ENCODE measurements at regions not wholly inside any gene's neighbourhood (a gene's known extent, or its start where the extent isn't known, plus 50 kb on each side); places are given as distances from the start of the nearest gene placed in this dataset.

DNA sequence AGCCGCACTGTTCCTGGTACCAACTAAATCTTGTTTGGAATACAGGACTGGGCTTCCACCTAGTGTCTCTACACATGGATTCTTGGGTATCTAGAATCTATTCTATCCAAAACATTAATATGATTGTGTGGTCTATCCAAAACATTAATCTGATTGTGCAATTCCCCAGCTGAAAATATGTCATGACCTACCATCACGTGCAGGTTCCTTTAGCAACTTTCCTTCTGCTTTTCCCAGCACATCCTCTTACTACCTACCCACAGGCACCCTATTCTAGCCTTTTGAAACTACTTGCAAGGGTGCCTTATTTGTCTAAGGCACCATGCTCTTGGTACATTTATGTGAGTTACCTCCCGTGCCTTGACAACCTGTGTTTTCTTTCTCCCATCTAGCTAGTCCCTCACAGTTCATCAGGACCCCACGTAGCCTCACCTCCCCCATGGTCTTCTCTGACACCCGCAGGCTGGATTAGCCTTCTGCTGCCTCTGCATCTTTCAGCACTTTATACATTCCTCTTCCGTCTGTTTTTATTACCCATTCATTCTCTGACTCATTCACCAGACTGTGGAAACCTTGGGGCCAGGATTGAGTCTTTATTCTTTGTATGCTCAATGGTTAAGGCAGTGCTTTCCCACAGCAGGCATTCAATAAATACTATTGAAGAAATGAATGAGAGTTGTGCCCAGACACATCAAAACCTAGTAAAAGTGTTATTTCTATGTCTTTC, 88.8 kb upstream of the FAM9B start:
- no peak overlapping the region for H3K4me2 ChIP-seq (ENCODE audit: low read depth, low read length, poor library complexity, severe bottlenecking)
- no peaks in the 10 kb centered on the region for H3K36me3 ChIP-seq (ENCODE audit: insufficient read depth, low read length)

DNA sequence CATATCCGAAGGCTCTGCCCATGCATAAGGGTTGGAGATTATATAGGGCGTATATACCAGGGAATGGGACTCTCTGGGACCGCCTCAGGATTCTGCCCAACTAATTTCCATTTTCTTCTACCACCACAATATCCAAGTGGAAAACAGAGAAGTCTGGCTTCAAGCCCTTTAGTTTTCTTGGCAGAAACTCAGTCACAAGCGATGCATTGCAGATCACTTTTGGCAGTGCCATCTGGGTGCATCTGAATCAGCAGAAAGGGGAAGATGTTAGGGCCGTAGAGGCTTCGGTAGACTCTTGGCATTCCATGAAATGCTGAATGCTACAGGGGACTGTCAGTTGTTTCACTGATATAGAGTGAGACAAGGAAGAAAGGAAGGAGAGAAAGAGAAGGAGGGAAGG, 94.1 kb upstream of the FAM9B start:
- H3K9me3 ChIP-seq (ENCODE audit: insufficient read depth, low read depth, low read length): no peaks in the 10 kb centered on the region
- no peaks in the 10 kb centered on the region for H3K79me2 ChIP-seq (ENCODE audit: insufficient read depth, low read length)
- H3K27me3 ChIP-seq (ENCODE audit: insufficient read depth, low read length, poor library complexity, severe bottlenecking): no peaks in the 10 kb centered on the region
- no peaks in the 10 kb centered on the region for H3K36me3 ChIP-seq (ENCODE audit: insufficient read depth, low read length)
- no peak overlapping the region for H3K4me3 ChIP-seq (ENCODE audit: low read length, poor library complexity, severe bottlenecking)
- no peak overlapping the region for H3K9ac ChIP-seq (ENCODE audit: low read depth, low read length, poor library complexity, severe bottlenecking)
- no peak overlapping the region for H2AFZ ChIP-seq (ENCODE audit: low read length)
- H3K9me2 ChIP-seq (replicated peaks; ENCODE audit: low read depth, low read length): no peaks in the 10 kb centered on the region
- H3F3A ChIP-seq (ENCODE audit: low read depth): no peaks in the 10 kb centered on the region
- no peak for TF ChIP-seq EZH2phosphoT487 (IDR thresholded peaks at IDR 0.05; ENCODE audit: borderline replicate concordance)
- TF ChIP-seq, protein P1, sequence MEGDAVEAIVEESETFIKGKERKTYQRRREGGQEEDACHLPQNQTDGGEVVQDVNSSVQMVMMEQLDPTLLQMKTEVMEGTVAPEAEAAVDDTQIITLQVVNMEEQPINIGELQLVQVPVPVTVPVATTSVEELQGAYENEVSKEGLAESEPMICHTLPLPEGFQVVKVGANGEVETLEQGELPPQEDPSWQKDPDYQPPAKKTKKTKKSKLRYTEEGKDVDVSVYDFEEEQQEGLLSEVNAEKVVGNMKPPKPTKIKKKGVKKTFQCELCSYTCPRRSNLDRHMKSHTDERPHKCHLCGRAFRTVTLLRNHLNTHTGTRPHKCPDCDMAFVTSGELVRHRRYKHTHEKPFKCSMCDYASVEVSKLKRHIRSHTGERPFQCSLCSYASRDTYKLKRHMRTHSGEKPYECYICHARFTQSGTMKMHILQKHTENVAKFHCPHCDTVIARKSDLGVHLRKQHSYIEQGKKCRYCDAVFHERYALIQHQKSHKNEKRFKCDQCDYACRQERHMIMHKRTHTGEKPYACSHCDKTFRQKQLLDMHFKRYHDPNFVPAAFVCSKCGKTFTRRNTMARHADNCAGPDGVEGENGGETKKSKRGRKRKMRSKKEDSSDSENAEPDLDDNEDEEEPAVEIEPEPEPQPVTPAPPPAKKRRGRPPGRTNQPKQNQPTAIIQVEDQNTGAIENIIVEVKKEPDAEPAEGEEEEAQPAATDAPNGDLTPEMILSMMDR (conservative IDR thresholded peaks at IDR 0.05; ENCODE audit: low read length): no peak
- no peak overlapping the region for H3K4me2 ChIP-seq (ENCODE audit: low read depth, low read length, poor library complexity, severe bottlenecking)
- H4K20me1 ChIP-seq (ENCODE audit: insufficient read depth, low read length, poor library complexity, severe bottlenecking): no peaks in the 10 kb centered on the region
- H3K4me1 ChIP-seq (ENCODE audit: insufficient read depth, low read length, poor library complexity, severe bottlenecking): no peaks in the 10 kb centered on the region

More for the DNA sequence above, 88.8 kb upstream of the FAM9B start:
- Histone ChIP-seq H2AFZ (ENCODE audit: low read length) (no peak overlapping the region), H3K4me3 (ENCODE audit: low read length, poor library complexity, severe bottlenecking) (no peak overlapping the region), H3K4me1 (ENCODE audit: insufficient read depth, low read length, poor library complexity, severe bottlenecking) (no peaks in the 10 kb centered on the region), H3K79me2 (ENCODE audit: insufficient read depth, low read length) (no peaks in the 10 kb centered on the region), H3F3A (ENCODE audit: low read depth) (no peaks in the 10 kb centered on the region), H3K27me3 (ENCODE audit: insufficient read depth, low read length, poor library complexity, severe bottlenecking) (no peaks in the 10 kb centered on the region), H3K9me2 (replicated peaks; ENCODE audit: low read depth, low read length) (no peaks in the 10 kb centered on the region), H3K9ac (ENCODE audit: low read depth, low read length, poor library complexity, severe bottlenecking) (no peak overlapping the region), H3K9me3 (ENCODE audit: insufficient read depth, low read depth, low read length) (no peaks in the 10 kb centered on the region), H4K20me1 (ENCODE audit: insufficient read depth, low read length, poor library complexity, severe bottlenecking) (no peaks in the 10 kb centered on the region)
- no peak for TF ChIP-seq EZH2phosphoT487 (IDR thresholded peaks at IDR 0.05; ENCODE audit: borderline replicate concordance)
- TF ChIP-seq, protein P1 (conservative IDR thresholded peaks at IDR 0.05; ENCODE audit: low read length): no peak

DNA sequence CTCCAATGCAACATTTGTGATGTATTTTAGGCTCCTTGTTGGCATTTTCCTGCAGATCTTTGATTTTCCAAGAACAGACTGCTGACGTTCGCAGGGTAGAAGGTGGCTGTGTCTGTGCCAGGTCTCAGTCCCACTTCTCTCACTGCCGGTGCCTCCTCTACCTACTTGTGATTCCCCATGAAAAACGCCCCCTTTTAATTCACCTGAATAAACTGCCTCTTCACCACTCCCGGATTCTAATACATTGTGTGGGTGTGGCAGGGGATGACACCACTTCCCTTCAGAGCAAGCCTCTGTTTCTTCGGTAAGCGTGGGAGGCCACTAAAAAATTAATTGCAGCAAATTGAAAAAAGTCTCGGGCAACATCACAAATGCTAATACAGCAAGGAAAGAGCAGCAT, 96.1 kb upstream of the FAM9B start:
- H3K9me3 ChIP-seq (ENCODE audit: insufficient read depth, low read depth, low read length): no peaks in the 10 kb centered on the region
- TF ChIP-seq, protein P1 (conservative IDR thresholded peaks at IDR 0.05; ENCODE audit: low read length): no peak
- no peak for TF ChIP-seq EZH2phosphoT487 (IDR thresholded peaks at IDR 0.05; ENCODE audit: borderline replicate concordance)
- H3K4me2 ChIP-seq (ENCODE audit: low read depth, low read length, poor library complexity, severe bottlenecking): no peak overlapping the region
- no peaks in the 10 kb centered on the region for H3K9me2 ChIP-seq (replicated peaks; ENCODE audit: low read depth, low read length)
- no peaks in the 10 kb centered on the region for H3K4me1 ChIP-seq (ENCODE audit: insufficient read depth, low read length, poor library complexity, severe bottlenecking)
- no peaks in the 10 kb centered on the region for H3K79me2 ChIP-seq (ENCODE audit: insufficient read depth, low read length)
- no peaks in the 10 kb centered on the region for H3F3A ChIP-seq (ENCODE audit: low read depth)
- no peak overlapping the region for H3K4me3 ChIP-seq (ENCODE audit: low read length, poor library complexity, severe bottlenecking)
- no peaks in the 10 kb centered on the region for H4K20me1 ChIP-seq (ENCODE audit: insufficient read depth, low read length, poor library complexity, severe bottlenecking)
- no peaks in the 10 kb centered on the region for H3K27me3 ChIP-seq (ENCODE audit: insufficient read depth, low read length, poor library complexity, severe bottlenecking)
- H3K36me3 ChIP-seq (ENCODE audit: insufficient read depth, low read length): no peaks in the 10 kb centered on the region
- no peak overlapping the region for H2AFZ ChIP-seq (ENCODE audit: low read length)
- H3K9ac ChIP-seq (ENCODE audit: low read depth, low read length, poor library complexity, severe bottlenecking): no peak overlapping the region
